H9 (cell line): ENCODE measurements at regions not wholly inside any gene's neighbourhood (a gene's known extent, or its start where the extent isn't known, plus 50 kb on each side); places are given as distances from the start of the nearest gene placed in this dataset.
"Not testable (repeated sequence)": the region's sequence is repeated elsewhere in the genome, so short reads cannot be mapped to it uniquely, and the experiment has no call there.

Experiments
- DNase-seq: peaks from one replicate; pipeline ENCODE4 v3.0.0-alpha.2; 2017
- H2AFZ ChIP-seq: one replicate; pipeline ENCODE4 v1.6.1; 2013; ENCODE audit warnings: mild to moderate bottlenecking, low read length, control low read depth, moderate library complexity
- H2AK5ac ChIP-seq: 2 replicates; pipeline ENCODE4 v1.6.1; 2013; ENCODE audit warnings: low read length, control low read depth, mixed read lengths; ENCODE audit not compliant: insufficient read length
- H2BK120ac ChIP-seq: one replicate; pipeline ENCODE4 v1.6.1; 2013; ENCODE audit warnings: low read depth, mild to moderate bottlenecking, low read length, control low read depth, inconsistent platforms; ENCODE audit not compliant: poor library complexity, severe bottlenecking
- H2BK12ac ChIP-seq: 2 replicates; pipeline ENCODE4 v1.6.1; 2013; ENCODE audit warnings: low read length, control low read depth, mixed read lengths, low read depth; ENCODE audit not compliant: insufficient read length
- H2BK15ac ChIP-seq: 2 replicates; pipeline ENCODE4 v1.6.1; 2013; ENCODE audit warnings: low read depth, low read length, control low read depth
- H2BK20ac ChIP-seq: one replicate; pipeline ENCODE4 v1.6.1; 2013; ENCODE audit warnings: low read depth, mild to moderate bottlenecking, low read length, control low read depth, inconsistent platforms; ENCODE audit not compliant: poor library complexity, severe bottlenecking
- H2BK5ac ChIP-seq: 2 replicates; pipeline ENCODE4 v1.6.1; 2013; ENCODE audit warnings: low read length, control low read depth, mixed read lengths; ENCODE audit not compliant: insufficient read length
- H3K14ac ChIP-seq: 2 replicates; pipeline ENCODE4 v1.6.1; 2013; ENCODE audit warnings: low read length, control low read depth; ENCODE audit not compliant: insufficient read depth
- H3K18ac ChIP-seq: 2 replicates; pipeline ENCODE4 v1.6.1; 2013; ENCODE audit warnings: low read depth, mild to moderate bottlenecking, mixed read lengths, low read length, control low read depth; ENCODE audit not compliant: insufficient read length
- H3K23ac ChIP-seq: 2 replicates; pipeline ENCODE4 v1.6.1; 2013; ENCODE audit warnings: low read length, control low read depth, mixed read lengths, low read depth; ENCODE audit not compliant: insufficient read length
- H3K23me2 ChIP-seq: 2 replicates; pipeline ENCODE4 v1.6.1; 2013; ENCODE audit warnings: low read depth, mild to moderate bottlenecking, mixed read lengths, low read length, control low read depth; ENCODE audit not compliant: insufficient read length, poor library complexity, severe bottlenecking
- H3K27ac ChIP-seq: 2 replicates; pipeline ENCODE4 v1.5.1; 2013; ENCODE audit warnings: low read length, control low read depth, mixed read lengths, low read depth; ENCODE audit not compliant: insufficient read length
- H3K27me3 ChIP-seq: 2 replicates; pipeline ENCODE4 v1.6.1; 2013; ENCODE audit warnings: low read length, control low read depth, inconsistent platforms; ENCODE audit not compliant: insufficient read depth
- H3K4ac ChIP-seq: 2 replicates; pipeline ENCODE4 v1.6.1; 2013; ENCODE audit warnings: low read depth, mild to moderate bottlenecking, control low read depth, inconsistent platforms, low read length, moderate library complexity
- H3K4me1 ChIP-seq: 2 replicates; pipeline ENCODE4 v1.6.1; 2013; ENCODE audit warnings: low read length, control low read depth, inconsistent platforms; ENCODE audit not compliant: insufficient read depth
- H3K4me2 ChIP-seq: 2 replicates; pipeline ENCODE4 v1.6.1; 2013; ENCODE audit warnings: low read length, control low read depth, mixed read lengths; ENCODE audit not compliant: insufficient read length, insufficient read depth
- H3K56ac ChIP-seq: 2 replicates; pipeline ENCODE4 v1.6.1; 2013; ENCODE audit warnings: low read depth, mild to moderate bottlenecking, mixed read lengths, low read length, control low read depth; ENCODE audit not compliant: insufficient read length
- H3K79me1 ChIP-seq: 2 replicates; pipeline ENCODE4 v1.6.1; 2013; ENCODE audit warnings: low read depth, mild to moderate bottlenecking, moderate library complexity, low read length, control low read depth, inconsistent platforms; ENCODE audit not compliant: insufficient read depth, poor library complexity, severe bottlenecking
- H3K79me2 ChIP-seq: 2 replicates; pipeline ENCODE4 v1.6.1; 2013; ENCODE audit warnings: low read length, control low read depth, inconsistent platforms; ENCODE audit not compliant: insufficient read depth
- H3K9ac ChIP-seq: 2 replicates; pipeline ENCODE4 v1.6.1; 2013; ENCODE audit warnings: low read length, control low read depth, mixed read lengths; ENCODE audit not compliant: insufficient read length; ENCODE audit errors: extremely low read depth
- H3K9me3 ChIP-seq: one replicate; pipeline ENCODE4 v1.6.1; 2013; ENCODE audit warnings: low read depth, low read length, inconsistent platforms; ENCODE audit not compliant: control insufficient read depth
- H3T11ph ChIP-seq: one replicate; pipeline ENCODE4 v1.6.1; 2013; ENCODE audit warnings: mild to moderate bottlenecking, low read length, control low read depth, inconsistent platforms
- H4K20me1 ChIP-seq: one replicate; pipeline ENCODE4 v1.6.1; 2013; ENCODE audit not compliant: control insufficient read depth, insufficient read length, insufficient read depth
- H4K5ac ChIP-seq: 2 replicates; pipeline ENCODE4 v1.6.1; 2013; ENCODE audit warnings: low read depth, mild to moderate bottlenecking, mixed read lengths, low read length, control low read depth; ENCODE audit not compliant: insufficient read length
- H4K8ac ChIP-seq: replicated peaks from 2 replicates; pipeline ENCODE4 v1.6.1; 2013; ENCODE audit warnings: low read length, control low read depth, mixed read lengths, low read depth; ENCODE audit not compliant: insufficient read length
- H4K91ac ChIP-seq: 2 replicates; pipeline ENCODE4 v1.6.1; 2013; ENCODE audit warnings: low read depth, mild to moderate bottlenecking, moderate library complexity, mixed read lengths, low read length, control low read depth; ENCODE audit not compliant: insufficient read length
- H3K27ac Mint-ChIP-seq, 3 experiments: 2 replicates in 2 of 3; 3 replicates in 1 of 3; pipeline ENCODE4 v1.8.0; 2020 to 2021; ENCODE audit warnings: mixed read lengths in 3 of 3, mild to moderate bottlenecking in 1 of 3, moderate library complexity in 1 of 3
- H3K27me3 Mint-ChIP-seq: 2 replicates; pipeline ENCODE4 v1.8.0; 2021; ENCODE audit warnings: low read depth, mild to moderate bottlenecking, moderate library complexity, mixed read lengths
- H3K36me3 Mint-ChIP-seq, 3 experiments: 2 replicates in 2 of 3; 3 replicates in 1 of 3; pipeline ENCODE4 v1.8.0; 2020 to 2021; ENCODE audit warnings: low read depth in 3 of 3, mixed read lengths in 3 of 3; ENCODE audit not compliant: insufficient read depth in 1 of 3
- H3K4me1 Mint-ChIP-seq, 2 experiments: 2 replicates each; pipeline ENCODE4 v1.8.0; 2020; ENCODE audit warnings: mixed read lengths in 2 of 2
- H3K4me3 Mint-ChIP-seq, 2 experiments: 2 replicates in 1 of 2; 3 replicates in 1 of 2; pipeline ENCODE4 v1.8.0; 2020 to 2021; ENCODE audit warnings: mild to moderate bottlenecking in 2 of 2, mixed read lengths in 2 of 2, moderate library complexity in 1 of 2
- H3K9me3 Mint-ChIP-seq, 2 experiments: 2 replicates in 1 of 2; 3 replicates in 1 of 2; pipeline ENCODE4 v1.8.0; 2020; ENCODE audit warnings: mild to moderate bottlenecking in 2 of 2, mixed read lengths in 2 of 2, moderate library complexity in 1 of 2
- WGBS: extraction: QIAGEN DNeasy Blood & Tissue Kit; methylation state at CpG from one replicate; pipeline ENCODE4 v1.1.7; 2013; ENCODE audit warnings: missing lambda C conversion rate, low lambda C conversion rate, mixed read lengths; ENCODE audit not compliant: insufficient read length; ENCODE audit errors: extremely low coverage; 5-methylcytosine and 5-hydroxymethylcytosine counted together

DNA sequence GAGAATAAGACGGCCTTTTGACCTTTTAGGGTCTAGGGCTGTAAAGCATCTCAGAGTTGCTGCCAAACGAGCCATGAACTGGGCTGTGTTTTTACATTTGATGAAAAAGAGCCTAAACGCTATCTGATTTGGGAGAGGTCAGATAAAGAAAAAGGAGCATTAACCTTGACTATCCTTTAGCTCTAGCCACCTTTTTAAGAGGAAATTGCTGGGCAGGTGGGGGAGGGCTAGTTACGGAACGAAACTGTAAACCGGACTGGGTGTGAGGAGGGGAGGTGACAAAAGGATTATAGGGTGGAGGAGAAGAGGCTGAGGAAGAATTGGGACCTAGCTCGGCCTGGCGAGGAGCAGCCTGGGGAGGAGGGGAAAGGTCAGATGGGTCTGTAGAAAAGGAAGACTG, 68.4 kb downstream of the RAP2B start:
- not testable (repeated sequence) for H2BK15ac ChIP-seq, H3K23ac ChIP-seq, H3K9me3 Mint-ChIP-seq, H3K27me3 Mint-ChIP-seq, H3K4me1 ChIP-seq, H3K18ac ChIP-seq, H4K20me1 ChIP-seq, H3K14ac ChIP-seq, H3T11ph ChIP-seq, H2BK120ac ChIP-seq, H3K9ac ChIP-seq, H3K56ac ChIP-seq, H2AK5ac ChIP-seq, H4K5ac ChIP-seq, H3K36me3 Mint-ChIP-seq, H4K91ac ChIP-seq, H2BK20ac ChIP-seq, H2BK12ac ChIP-seq, H3K79me1 ChIP-seq, H3K9me3 ChIP-seq, H3K79me2 ChIP-seq, H3K27me3 ChIP-seq, H2AFZ ChIP-seq, H3K4me3 Mint-ChIP-seq, H3K27ac Mint-ChIP-seq, H4K8ac ChIP-seq, H3K4ac ChIP-seq, H3K23me2 ChIP-seq, H2BK5ac ChIP-seq, H3K4me2 ChIP-seq, DNase-seq, H3K27ac ChIP-seq
- peaks cover 11 to 16% of the 10 kb centered on the region in 2 experiments for H3K4me1 Mint-ChIP-seq
- WGBS, result no CpG with 5 or more reads among the region's 8 CpGs

DNA sequence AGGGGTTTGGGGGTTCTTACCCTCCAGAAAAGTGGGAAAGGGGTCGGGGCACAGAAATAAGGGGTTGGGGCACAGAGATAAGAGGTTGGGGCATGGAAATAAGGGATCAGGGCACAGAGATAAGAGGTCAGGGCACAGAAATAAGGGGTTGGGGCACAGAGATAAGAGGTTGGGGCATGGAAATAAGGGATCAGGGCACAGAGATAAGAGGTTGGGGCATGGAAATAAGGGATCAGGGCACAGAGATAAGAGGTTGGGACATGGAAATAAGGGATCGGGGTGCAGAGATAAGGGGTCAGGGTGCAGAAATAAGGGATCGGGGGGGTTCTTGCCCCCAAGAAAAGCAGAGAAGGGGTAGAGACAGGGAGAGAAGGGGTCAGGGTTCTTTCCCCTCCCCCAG, 69.2 kb downstream of the RAP2B start:
- H3K4ac ChIP-seq, H3K23me2 ChIP-seq, H2BK5ac ChIP-seq, H3K9ac ChIP-seq, H3K27me3 Mint-ChIP-seq, H3K36me3 Mint-ChIP-seq, H3T11ph ChIP-seq, H3K4me1 ChIP-seq, H3K9me3 ChIP-seq, H3K23ac ChIP-seq, H3K27me3 ChIP-seq, H3K56ac ChIP-seq, H4K91ac ChIP-seq, H2AK5ac ChIP-seq, H2BK120ac ChIP-seq, H3K79me2 ChIP-seq, H3K18ac ChIP-seq, H3K27ac ChIP-seq, H3K14ac ChIP-seq, H2BK20ac ChIP-seq, H3K4me3 Mint-ChIP-seq, H3K79me1 ChIP-seq, H3K9me3 Mint-ChIP-seq, H4K5ac ChIP-seq, H2AFZ ChIP-seq, H2BK12ac ChIP-seq, H2BK15ac ChIP-seq, H4K8ac ChIP-seq, DNase-seq, H3K27ac Mint-ChIP-seq, H4K20me1 ChIP-seq, H3K4me2 ChIP-seq: not testable (repeated sequence)
- H3K4me1 Mint-ChIP-seq, result peaks cover 11 to 16% of the 10 kb centered on the region in 2 experiments
- no CpG with 5 or more reads among the region's 3 CpGs for WGBS
